Right ventricle myocardium inferior (tissue), 1 donor: ENCODE measurements at regions not wholly inside any gene's neighbourhood (a gene's known extent, or its start where the extent isn't known, plus 50 kb on each side); places are given as distances from the start of the nearest gene placed in this dataset.
"Not testable (repeated sequence)": the region's sequence is repeated elsewhere in the genome, so short reads cannot be mapped to it uniquely, and the experiment has no call there.

Source experiments
- ATAC-seq: fragments of 200-7000 bp; cut with Tn5 transposase; one replicate; pipeline ENCODE4 v1.9.1; 2020; ENCODE audit warnings: mild to moderate bottlenecking, moderate library complexity
- DNase-seq: peaks from one replicate; pipeline ENCODE4 v3.0.0; 2021; ENCODE audit errors: missing footprints
- intact Hi-C: fragments of 100-400 bp; cut with DNase I; formaldehyde crosslinking; loops from one replicate; pipeline ENCODE4 v1.11.0; 2022
- donor health status: DM: no; HTN: yes; CAD: no; lungs with severe emphysema.

DNA sequence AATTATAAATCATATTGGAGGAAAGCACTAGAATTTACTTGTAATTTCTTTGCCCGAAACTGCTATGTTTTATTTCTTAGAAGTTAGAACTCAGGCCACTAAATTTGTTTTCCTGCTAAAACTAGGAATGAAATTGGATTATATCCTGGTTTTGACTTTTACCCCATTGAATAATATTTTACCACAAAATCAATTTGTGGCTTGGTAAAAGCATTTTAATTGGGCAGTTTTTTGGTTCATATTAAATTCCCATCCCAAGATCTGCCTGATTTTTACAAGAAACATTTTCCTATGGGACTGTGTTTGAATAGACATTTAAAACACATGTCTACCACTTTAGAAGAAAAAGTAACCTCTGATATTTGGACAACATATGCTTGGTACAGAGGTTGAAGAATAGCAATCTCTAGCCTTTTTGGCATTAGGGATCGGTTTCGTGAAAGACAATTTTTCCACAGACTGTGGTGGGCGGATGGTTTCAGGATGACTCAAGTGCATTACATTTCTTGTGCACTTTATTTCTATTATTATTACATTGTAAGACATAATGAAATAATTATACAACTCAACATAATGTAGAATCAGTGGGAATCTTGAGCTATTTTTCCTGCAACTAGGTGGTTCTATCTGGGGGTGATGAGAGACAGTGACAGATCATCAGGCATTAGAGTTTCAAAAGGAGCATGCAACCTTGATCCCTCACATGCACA, 565.6 kb downstream of the PRR16 start:
- no peak for ATAC-seq
- intact Hi-C loops = no loop called here
- no peak for DNase-seq

GRCh38 chr5:121031491-121031890, 567.4 kb downstream of the PRR16 start:
- intact Hi-C loops = no loop called here
- DNase-seq = no peak
- peak; percentile 48 for ATAC-seq

GRCh38 chr5:121033334-121033733, 569.2 kb downstream of the PRR16 start:
- DNase-seq (no peak), ATAC-seq (no peak)
- intact Hi-C loops = no loop called here

GRCh38 chr5:121038438-121038837, 574.3 kb downstream of the PRR16 start:
- intact Hi-C loops = no loop called here

GRCh38 chr5:121049971-121050370, 585.9 kb downstream of the PRR16 start:
- intact Hi-C loops = no loop called here
- ATAC-seq (no peak), DNase-seq (no peak)

More at GRCh38 chr5:121038438-121038837, 574.3 kb downstream of the PRR16 start:
- no peak for DNase-seq
- no peak for ATAC-seq

DNA sequence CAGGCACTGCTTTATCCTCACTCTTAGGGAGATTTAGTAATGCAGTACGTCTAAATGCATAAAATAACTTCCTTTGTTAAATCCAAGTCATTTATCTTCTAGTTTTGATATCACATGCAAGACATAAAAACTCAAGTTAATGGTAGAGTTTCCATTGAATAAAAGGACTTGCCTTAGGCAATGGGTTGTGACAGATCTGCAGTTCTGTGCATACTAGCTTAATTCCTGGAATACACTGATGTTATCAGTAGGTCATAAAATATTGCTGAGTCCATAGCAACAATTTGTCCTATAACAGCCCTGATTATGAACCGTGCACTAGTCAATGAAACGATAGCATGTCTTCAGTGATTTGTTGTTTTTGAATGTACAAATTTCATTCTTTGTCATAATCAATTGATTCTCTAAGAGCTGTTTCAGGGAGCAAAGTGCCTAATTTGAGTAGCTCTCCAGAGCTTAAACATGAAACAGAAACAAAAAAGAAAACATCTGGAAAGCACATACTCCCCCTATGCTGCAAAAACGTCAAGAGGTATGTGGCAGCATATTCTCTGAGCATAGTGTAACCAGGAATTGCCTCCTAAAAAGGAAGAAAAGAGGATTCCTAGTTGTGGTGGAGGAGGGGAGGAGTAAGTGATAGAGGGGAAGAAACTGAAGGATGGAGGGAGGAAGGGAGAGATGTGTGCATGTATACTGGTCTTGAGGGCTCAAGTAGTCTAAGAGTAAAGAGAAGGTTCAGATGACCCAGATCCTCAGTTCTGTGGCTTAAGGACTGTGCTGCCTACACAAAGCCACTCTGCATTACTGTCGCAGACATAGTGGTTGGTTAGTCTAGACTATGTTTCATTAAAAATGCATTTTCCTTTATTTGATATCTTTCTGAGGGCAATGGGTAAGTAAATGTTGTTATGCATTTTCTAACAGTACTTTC, 589.2 kb downstream of the PRR16 start:
- no peak for DNase-seq
- intact Hi-C loops = no loop called here
- ATAC-seq = no peak

- intact Hi-C loops = no loop called here
- DNase-seq = no peak
- no peak for ATAC-seq
Measured at GRCh38 chr5:121055586-121055985, 591.5 kb downstream of the PRR16 start.

DNA sequence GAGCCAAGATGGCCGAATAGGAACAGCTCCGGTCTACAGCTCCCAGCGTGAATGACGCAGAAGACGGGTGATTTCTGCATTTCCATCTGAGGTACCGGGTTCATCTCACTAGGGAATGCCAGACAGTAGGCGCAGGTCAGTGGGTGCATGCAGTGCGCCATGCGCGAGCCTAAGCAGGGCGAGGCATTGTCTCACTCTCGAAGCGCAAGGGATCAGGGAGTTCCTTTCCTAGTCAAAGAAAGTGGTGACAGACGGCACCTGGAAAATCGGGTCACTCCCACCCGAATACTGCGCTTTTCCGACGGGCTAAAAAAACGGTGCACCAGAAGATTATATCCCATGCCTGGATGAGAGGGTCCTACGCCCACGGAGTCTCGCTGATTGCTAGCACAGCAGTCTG, 600.1 kb downstream of the PRR16 start:
- DNase-seq, intact Hi-C loops, ATAC-seq: not testable (repeated sequence)

DNA sequence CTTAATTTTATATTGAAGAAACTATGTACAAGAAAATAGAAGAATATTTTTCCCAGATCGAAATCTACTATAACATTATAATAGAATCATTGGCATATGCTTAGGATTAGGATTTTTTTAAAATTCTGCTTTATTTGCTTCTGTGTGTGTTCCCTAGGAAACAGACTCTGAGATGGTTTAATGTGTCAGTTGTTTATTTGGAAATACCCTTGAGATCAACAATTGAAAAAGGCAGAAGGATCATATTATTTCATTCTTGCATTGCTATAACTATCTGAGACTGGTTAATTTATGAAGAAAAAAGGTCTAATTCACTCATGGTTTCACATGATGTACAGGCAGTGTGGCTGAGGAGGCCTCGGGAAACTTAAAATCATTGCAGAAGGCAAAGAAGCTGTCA, 622.6 kb downstream of the PRR16 start:
- intact Hi-C loops = no loop called here
- ATAC-seq (no peak), DNase-seq (no peak)

DNA sequence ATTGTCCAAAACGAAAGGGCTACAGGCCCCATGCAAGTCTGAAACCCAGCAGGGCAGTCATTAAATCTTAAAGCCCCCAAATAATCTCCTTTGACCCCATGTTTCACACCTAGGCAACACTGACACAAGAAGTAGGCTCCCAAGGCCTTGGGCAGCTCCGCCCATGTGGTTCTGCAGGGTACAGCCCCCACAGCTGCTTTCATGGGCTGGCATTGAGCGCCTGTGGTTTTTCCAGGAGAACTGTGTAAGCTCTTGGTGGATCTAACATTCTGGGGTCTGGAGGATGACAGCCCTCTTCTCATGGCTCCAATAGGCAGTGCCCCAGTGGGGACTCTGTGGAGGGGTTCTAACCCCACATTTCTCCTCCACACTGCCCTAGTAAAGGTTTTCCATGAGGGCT, 623.5 kb downstream of the PRR16 start:
- DNase-seq (no peak), ATAC-seq (no peak)
- intact Hi-C loops = no loop called here

GRCh38 chr5:121088341-121088740, 624.2 kb downstream of the PRR16 start:
- no peak for DNase-seq
- ATAC-seq = no peak
- intact Hi-C loops = no loop called here

DNA sequence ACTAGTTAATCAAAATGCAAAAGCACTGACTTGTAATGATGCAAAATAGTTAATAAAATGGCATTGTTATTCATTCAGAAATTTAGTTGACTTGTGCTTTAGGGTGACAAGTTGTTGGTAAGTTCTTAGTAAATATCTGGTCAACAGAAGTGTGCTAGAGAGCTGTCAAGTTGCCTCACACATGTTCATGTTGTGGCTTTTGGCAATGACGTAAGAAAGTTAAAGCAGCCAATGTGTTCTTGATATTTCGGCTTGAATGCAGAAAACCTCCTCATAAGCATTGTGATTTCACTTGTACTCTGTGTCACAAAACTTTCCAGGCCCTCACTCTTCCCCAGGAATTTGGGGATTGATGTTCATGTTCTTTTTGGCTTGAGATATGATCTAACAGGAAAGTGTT, 626.7 kb downstream of the PRR16 start:
- no peak for DNase-seq
- intact Hi-C loops = no loop called here
- ATAC-seq = no peak

GRCh38 chr5:121100931-121101330, 636.8 kb downstream of the PRR16 start:
- DNase-seq (no peak), ATAC-seq (no peak)
- intact Hi-C loops = no loop called here

DNA sequence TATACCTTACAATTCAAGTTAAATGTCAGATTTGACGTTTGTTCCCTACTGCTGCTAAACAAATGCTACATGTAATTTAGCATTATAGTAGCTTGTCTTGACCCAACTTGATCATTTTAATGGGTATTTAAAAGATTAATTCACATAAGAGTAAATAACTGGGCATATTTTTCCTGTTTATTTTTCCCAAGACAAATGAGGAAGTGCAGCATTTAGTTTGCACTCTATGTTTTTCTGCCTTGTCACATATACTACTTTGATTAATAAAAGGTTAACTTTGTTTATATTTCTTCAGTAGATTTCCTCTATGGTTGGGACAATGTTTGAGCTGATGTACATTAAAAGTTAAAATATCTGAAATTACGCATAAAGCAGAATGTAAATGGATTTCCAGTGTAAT, 641.8 kb downstream of the PRR16 start:
- DNase-seq = no peak
- ATAC-seq = no peak
- intact Hi-C loops = no loop called here

DNA sequence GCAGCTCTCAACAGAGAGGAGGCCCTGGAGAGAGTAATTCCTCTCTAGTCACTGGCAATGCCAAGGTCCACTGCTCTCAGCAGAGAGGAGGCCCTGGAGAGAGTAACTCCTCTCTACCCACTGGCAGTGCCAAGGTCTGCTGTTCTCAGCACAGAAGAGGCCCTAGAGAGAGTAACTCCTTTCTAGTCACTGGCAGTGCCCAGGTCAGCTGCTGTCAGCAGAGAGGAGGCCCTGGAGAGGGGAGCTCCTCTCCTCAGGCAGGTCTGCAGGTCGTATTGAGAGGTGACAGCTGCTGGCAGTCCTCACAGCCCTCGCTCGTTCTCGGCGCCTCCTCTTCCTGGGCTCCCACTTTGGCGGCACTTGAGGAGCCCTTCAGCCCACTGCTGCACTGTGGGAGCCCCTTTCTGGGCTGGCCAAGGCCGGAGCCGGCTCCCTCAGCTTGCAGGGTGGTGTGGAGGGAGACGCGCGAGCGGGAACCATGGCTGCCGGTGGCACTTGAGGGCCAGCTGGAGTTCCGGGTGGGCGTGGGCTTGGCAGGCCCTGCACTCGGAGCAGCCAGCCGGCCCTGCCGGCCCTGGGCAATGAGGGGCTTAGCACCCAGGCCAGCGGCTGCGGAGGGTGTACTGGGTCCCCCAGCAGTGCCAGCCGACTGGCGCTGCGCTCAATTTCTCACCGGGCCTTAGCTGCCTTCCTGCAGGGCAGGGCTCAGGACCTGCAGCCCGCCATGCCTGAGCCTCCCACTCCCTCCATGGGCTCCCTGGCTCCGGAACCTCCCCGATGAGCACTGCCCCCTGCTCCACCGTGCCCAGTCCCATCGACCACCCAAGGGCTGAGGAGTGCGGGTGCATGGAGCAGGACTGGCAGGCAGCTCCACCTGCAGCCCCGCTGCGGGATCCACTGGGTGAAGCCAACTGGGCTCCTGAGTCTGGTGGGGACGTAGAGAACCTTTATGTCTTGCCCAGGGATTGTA, 642.9 kb downstream of the PRR16 start:
- ATAC-seq, intact Hi-C loops, DNase-seq: not testable (repeated sequence)

GRCh38 chr5:121108725-121109124, 644.6 kb downstream of the PRR16 start:
- ATAC-seq = no peak
- no peak for DNase-seq
- intact Hi-C loops = no loop called here

DNA sequence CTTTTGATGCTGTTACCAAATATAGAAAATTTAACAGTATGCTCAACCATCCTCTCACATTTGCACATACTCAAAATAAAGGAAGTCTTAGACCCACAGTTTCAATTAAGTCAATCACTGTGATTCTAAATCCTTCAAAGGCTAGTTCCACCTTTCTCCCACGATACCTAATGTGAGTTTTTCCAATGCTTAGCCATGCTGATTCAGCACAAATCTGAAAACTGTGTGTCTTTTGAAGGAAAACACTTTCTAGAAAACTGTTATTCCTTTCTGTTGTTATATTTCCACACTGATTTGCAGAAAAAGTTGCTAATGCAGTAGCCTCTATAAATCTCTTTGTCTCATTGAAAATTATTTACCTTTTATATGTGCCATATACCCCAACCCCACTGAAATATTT, 645.7 kb downstream of the PRR16 start:
- intact Hi-C loops = no loop called here
- ATAC-seq (no peak), DNase-seq (no peak)

DNA sequence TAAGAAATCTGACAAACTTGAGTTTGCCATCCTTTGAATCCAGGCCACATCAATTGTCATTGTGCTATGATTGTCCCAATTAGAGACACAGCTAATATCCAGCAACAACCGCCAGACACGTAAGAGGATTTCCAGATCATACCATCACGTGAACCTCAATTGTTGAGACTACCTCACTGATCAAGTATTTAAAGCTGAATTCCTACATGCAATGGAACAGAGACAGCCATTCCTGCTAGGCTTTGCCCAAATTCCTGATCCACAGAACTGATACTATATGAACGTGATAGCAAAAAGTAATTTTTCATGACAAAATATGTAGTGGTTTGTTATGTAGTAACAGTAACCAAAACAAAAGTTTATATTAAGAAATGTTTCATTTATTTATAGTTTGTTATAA, 657.7 kb downstream of the PRR16 start:
- DNase-seq (no peak), ATAC-seq (no peak)
- intact Hi-C loops = no loop called here

DNA sequence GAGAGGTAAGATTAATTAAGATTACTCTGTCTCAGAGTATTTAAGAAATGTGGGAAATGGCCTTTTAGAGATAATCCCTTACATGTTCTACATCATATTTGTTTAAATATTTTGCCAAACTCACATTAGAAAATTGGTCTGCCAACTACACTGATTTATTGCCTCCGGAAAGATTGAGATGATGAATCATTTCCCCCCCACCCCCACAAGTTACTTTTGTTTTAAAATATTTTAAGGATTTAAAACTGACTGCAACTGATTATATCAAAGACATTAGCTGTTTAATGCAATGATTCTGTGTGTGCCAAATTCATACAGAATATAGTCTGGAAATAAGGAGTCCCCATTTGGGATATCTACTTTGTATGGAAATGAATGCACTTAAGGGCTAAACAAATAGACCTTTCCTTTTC, 674.4 kb downstream of the PRR16 start:
- ATAC-seq = no peak
- intact Hi-C loops = no loop called here
- no peak for DNase-seq
